ACC112 (cell line): ENCODE measurements at regions not wholly inside any gene's neighbourhood (a gene's known extent, or its start where the extent isn't known, plus 50 kb on each side); places are given as distances from the start of the nearest gene placed in this dataset.
"Not testable (repeated sequence)": the region's sequence is repeated elsewhere in the genome, so short reads cannot be mapped to it uniquely, and the experiment has no call there.

Experiments
- H2AFZ ChIP-seq: fragments of 200-600 bp; sonication (generic); one replicate; pipeline ENCODE4 v1.6.0; 2017; ENCODE audit warnings: antibody characterized with exemption, low read length; ENCODE audit not compliant: unreplicated experiment
- H3K27ac ChIP-seq: fragments of 200-600 bp; sonication (generic); 2 replicates; pipeline ENCODE4 v1.5.1; 2014; ENCODE audit warnings: low read depth, mild to moderate bottlenecking, antibody characterized with exemption, low read length, moderate library complexity
- H3K27me3 ChIP-seq: fragments of 200-600 bp; sonication (generic); 2 replicates; pipeline ENCODE4 v1.6.1; 2014; ENCODE audit warnings: mild to moderate bottlenecking, antibody characterized with exemption, low read length, moderate library complexity, mixed read lengths; ENCODE audit not compliant: insufficient read depth
- H3K36me3 ChIP-seq: fragments of 200-600 bp; sonication (generic); 2 replicates; pipeline ENCODE4 v1.6.1; 2016; ENCODE audit warnings: mild to moderate bottlenecking, antibody characterized with exemption, low read length, moderate library complexity, mixed read lengths; ENCODE audit not compliant: insufficient read depth
- H3K4me1 ChIP-seq: fragments of 200-600 bp; sonication (generic); one replicate; pipeline ENCODE4 v1.6.1; 2016; ENCODE audit warnings: low read length, mixed read lengths; ENCODE audit not compliant: insufficient read depth, unreplicated experiment, control insufficient read depth
- H3K4me3 ChIP-seq: fragments of 200-600 bp; sonication (generic); 2 replicates; pipeline ENCODE4 v1.5.1; 2014; ENCODE audit warnings: mild to moderate bottlenecking, low read depth, low read length
- H3K79me2 ChIP-seq: fragments of 200-600 bp; sonication (generic); one replicate; pipeline ENCODE4 v1.6.0; 2016; ENCODE audit warnings: low read length; ENCODE audit not compliant: control insufficient read depth, unreplicated experiment, insufficient read depth

GRCh38 chr6:92270365-92270764 lies 1149.0 kb downstream of the EPHA7 start:
- no peaks in the 10 kb centered on the region for H3K79me2 ChIP-seq
- no peaks in the 10 kb centered on the region for H3K4me1 ChIP-seq
- H3K4me3 ChIP-seq: no peak overlapping the region
- no peaks in the 10 kb centered on the region for H3K27me3 ChIP-seq
- no peak overlapping the region for H2AFZ ChIP-seq
- no peaks in the 10 kb centered on the region for H3K36me3 ChIP-seq
- H3K27ac ChIP-seq: no peak overlapping the region

- H3K27ac ChIP-seq: no peak overlapping the region
- H3K27me3 ChIP-seq: no peaks in the 10 kb centered on the region
- H2AFZ ChIP-seq: no peak overlapping the region
- H3K36me3 ChIP-seq: no peaks in the 10 kb centered on the region
- H3K79me2 ChIP-seq: no peaks in the 10 kb centered on the region
- no peak overlapping the region for H3K4me3 ChIP-seq
- H3K4me1 ChIP-seq: no peaks in the 10 kb centered on the region
Observed at GRCh38 chr6:92267335-92267734, 1152.0 kb downstream of the EPHA7 start.

DNA sequence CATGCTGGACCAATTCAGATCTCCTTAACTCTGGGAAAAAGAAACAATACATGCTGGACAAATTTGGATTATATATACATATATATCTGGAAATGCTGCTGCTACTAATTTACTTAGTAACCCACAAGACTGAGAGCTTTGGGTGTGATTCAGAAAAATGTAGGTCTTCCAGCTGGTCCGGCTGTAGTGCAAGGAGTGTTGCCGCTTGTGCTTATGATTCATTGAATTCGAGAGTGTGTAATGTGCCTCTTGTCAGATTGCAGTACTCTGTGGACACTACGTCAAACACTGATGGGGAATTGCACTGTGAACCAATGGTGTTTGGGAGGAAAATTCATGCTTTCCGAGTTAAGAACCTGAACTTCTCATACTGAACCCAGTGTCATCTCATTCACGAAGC lies 1155.5 kb downstream of the EPHA7 start:
- Histone ChIP-seq H3K27ac (no peak overlapping the region), H2AFZ (no peak overlapping the region), H3K27me3 (no peaks in the 10 kb centered on the region), H3K4me3 (no peak overlapping the region), H3K4me1 (no peaks in the 10 kb centered on the region), H3K79me2 (no peaks in the 10 kb centered on the region), H3K36me3 (no peaks in the 10 kb centered on the region)

GRCh38 chr6:92259171-92259570 lies 1160.2 kb downstream of the EPHA7 start:
- Histone ChIP-seq H3K4me3 (no peak overlapping the region), H3K36me3 (no peaks in the 10 kb centered on the region), H3K79me2 (no peaks in the 10 kb centered on the region), H3K4me1 (no peaks in the 10 kb centered on the region), H3K27ac (no peak overlapping the region), H2AFZ (no peak overlapping the region), H3K27me3 (no peaks in the 10 kb centered on the region)

DNA sequence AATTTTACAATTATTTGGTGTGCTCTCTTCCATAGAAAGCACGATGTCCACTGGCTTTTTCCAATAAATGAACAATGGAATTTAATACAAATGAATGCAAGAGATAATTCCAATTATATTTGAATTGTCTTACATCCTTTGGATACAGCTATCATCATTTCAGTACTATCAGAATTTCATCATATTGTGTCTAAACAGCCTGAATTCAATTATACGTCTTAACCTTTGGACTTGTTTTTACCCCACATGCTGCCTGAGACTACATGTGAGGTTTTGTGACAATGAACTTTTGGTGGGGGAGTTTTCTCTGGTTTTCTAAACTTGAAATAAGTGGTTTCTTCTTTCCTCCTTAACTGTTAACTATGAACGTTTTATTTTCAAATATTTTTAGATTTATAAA lies 1176.0 kb downstream of the EPHA7 start:
- Histone ChIP-seq H3K36me3 (no peaks in the 10 kb centered on the region), H3K4me3 (no peak overlapping the region), H3K79me2 (no peaks in the 10 kb centered on the region), H3K4me1 (no peaks in the 10 kb centered on the region), H2AFZ (no peak overlapping the region), H3K27ac (no peak overlapping the region), H3K27me3 (no peaks in the 10 kb centered on the region)

- Histone ChIP-seq H2AFZ (no peak overlapping the region), H3K27ac (no peak overlapping the region), H3K4me3 (no peak overlapping the region), H3K79me2 (no peaks in the 10 kb centered on the region), H3K27me3 (no peaks in the 10 kb centered on the region), H3K36me3 (no peaks in the 10 kb centered on the region), H3K4me1 (no peaks in the 10 kb centered on the region)
Observed at GRCh38 chr6:92231171-92231701, 1188.1 kb downstream of the EPHA7 start.

DNA sequence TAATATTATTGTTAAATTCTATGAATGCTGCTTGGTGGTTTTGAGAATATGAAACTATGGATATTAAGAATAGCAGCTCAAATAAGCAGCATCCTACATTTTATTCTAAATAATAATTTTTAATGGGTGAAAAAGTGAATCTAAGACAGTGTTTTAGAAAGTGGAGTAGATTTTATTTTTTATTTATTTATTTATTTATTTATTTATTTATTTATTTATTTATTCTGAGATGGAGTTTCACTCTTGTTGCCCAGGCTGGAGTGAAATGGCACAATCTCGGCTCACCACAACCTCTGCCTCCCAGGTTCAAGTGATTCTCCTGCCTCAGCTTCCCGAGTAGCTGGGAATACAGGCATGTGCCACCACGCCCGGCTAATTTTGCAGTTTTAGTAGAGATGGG lies 1199.4 kb downstream of the EPHA7 start:
- H3K79me2 ChIP-seq, H3K4me3 ChIP-seq, H2AFZ ChIP-seq, H3K27ac ChIP-seq, H3K4me1 ChIP-seq, H3K27me3 ChIP-seq, H3K36me3 ChIP-seq: not testable (repeated sequence)

- Histone ChIP-seq H3K27me3 (no peaks in the 10 kb centered on the region), H3K4me1 (no peaks in the 10 kb centered on the region), H3K36me3 (no peaks in the 10 kb centered on the region), H3K27ac (no peak overlapping the region), H3K79me2 (no peaks in the 10 kb centered on the region), H2AFZ (no peak overlapping the region), H3K4me3 (no peak overlapping the region)
Observed at GRCh38 chr6:92216717-92217116, 1202.6 kb downstream of the EPHA7 start.

DNA sequence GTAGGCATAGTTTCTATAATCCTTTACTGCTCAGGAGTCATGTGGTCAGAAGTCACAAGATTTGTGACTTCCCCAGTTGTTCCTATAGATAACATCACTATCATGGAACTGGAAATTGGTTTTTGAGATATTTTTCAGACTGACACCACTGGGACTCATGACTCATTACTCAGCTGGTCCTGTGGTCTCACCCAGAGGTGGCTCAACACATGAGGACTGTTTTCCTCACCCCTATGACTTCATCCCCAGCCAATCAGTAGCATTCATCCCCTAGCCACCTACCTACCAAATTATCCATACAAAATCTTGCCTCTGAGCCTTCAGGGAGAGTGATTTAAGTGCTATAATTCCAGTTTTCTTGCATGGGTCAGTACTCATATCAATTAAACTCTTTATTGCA lies 1217.7 kb downstream of the EPHA7 start:
- no peaks in the 10 kb centered on the region for H3K36me3 ChIP-seq
- no peak overlapping the region for H2AFZ ChIP-seq
- H3K27me3 ChIP-seq: no peaks in the 10 kb centered on the region
- H3K27ac ChIP-seq: no peak overlapping the region
- H3K79me2 ChIP-seq: no peaks in the 10 kb centered on the region
- H3K4me1 ChIP-seq: no peaks in the 10 kb centered on the region
- no peak overlapping the region for H3K4me3 ChIP-seq

DNA sequence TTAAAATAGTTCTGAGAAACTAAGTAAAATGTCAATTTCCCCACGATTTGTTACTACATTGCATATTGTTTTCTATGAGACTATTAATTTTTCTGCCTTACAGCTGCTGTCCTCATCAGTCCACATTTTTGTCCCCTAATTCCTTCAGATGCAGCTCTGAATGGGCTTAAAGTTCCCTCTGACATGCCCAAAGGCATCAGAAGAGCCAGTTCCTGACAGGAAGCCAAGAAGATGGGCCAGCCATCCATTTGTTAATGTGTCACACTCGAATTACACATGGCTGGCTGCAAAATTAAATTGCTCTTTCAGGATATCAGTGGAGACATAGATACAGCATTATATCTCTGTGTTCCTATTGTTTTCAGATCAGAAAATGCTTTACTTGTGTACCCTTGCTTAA lies 1223.0 kb downstream of the EPHA7 start:
- Histone ChIP-seq H3K27ac (no peak overlapping the region), H3K79me2 (no peaks in the 10 kb centered on the region), H2AFZ (no peak overlapping the region), H3K27me3 (no peaks in the 10 kb centered on the region), H3K4me1 (no peaks in the 10 kb centered on the region), H3K36me3 (no peaks in the 10 kb centered on the region), H3K4me3 (no peak overlapping the region)

DNA sequence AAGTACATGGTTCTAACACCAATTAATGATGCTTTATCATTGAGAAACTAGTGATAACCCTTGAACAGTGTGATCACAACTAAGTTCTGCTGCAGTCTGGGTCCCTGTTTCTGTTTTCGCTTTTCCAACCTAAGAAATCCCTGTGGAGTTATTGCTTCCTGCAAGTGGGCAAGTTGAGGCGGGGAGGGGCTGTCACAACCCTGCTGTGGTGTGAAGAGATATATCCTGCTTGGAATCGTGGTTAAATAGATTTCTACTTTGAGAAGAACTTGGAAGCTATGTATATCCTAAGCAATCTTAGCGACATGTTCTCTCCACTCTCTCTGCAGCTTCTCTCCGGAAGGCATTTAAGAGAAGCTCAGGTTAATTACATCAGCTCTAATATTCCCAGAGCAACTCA lies 1223.6 kb downstream of the EPHA7 start:
- Histone ChIP-seq H3K4me3 (no peak overlapping the region), H3K27ac (no peak overlapping the region), H2AFZ (no peak overlapping the region), H3K4me1 (no peaks in the 10 kb centered on the region), H3K79me2 (no peaks in the 10 kb centered on the region), H3K27me3 (no peaks in the 10 kb centered on the region), H3K36me3 (no peaks in the 10 kb centered on the region)
